Smooth muscle cell (in vitro differentiated cells): ENCODE measurements at regions not wholly inside any gene's neighbourhood (a gene's known extent, or its start where the extent isn't known, plus 50 kb on each side); places are given as distances from the start of the nearest gene placed in this dataset.
"Not testable (repeated sequence)": the region's sequence is repeated elsewhere in the genome, so short reads cannot be mapped to it uniquely, and the experiment has no call there.

ENCODE experiments used
- DNase-seq: peaks from one replicate; lab custom pipeline; 2025; ENCODE audit not compliant: unreplicated experiment; lab: John Stamatoyannopoulos, UW
- H2AFZ ChIP-seq: fragments of 200-600 bp; sonication (generic); 2 replicates; pipeline ENCODE4 v1.6.0; 2016; ENCODE audit warnings: antibody characterized with exemption, low read depth, mild to moderate bottlenecking
- H3F3A ChIP-seq: fragments of 200-600 bp; sonication (generic); 2 replicates; pipeline ENCODE4 v1.6.0; 2017; ENCODE audit warnings: antibody characterized with exemption, low read depth
- H3K27ac ChIP-seq: fragments of 200-600 bp; sonication (generic); 2 replicates; pipeline ENCODE4 v1.5.1; 2016; ENCODE audit warnings: low read depth, mild to moderate bottlenecking
- H3K27me3 ChIP-seq: fragments of 200-600 bp; sonication (generic); 2 replicates; pipeline ENCODE4 v1.6.1; 2016; ENCODE audit warnings: low read depth, mild to moderate bottlenecking
- H3K36me3 ChIP-seq: fragments of 200-600 bp; sonication (generic); 2 replicates; pipeline ENCODE4 v1.5.1; 2016; ENCODE audit warnings: low read depth
- H3K4me1 ChIP-seq: fragments of 200-600 bp; sonication (generic); 2 replicates; pipeline ENCODE4 v1.5.1; 2016; ENCODE audit warnings: low read depth
- H3K4me2 ChIP-seq: fragments of 200-600 bp; sonication (generic); 2 replicates; pipeline ENCODE4 v1.6.0; 2016; ENCODE audit warnings: mild to moderate bottlenecking
- H3K4me3 ChIP-seq: fragments of 200-600 bp; sonication (generic); 2 replicates; pipeline ENCODE4 v1.5.1; 2016; ENCODE audit warnings: mild to moderate bottlenecking
- H3K79me2 ChIP-seq: fragments of 200-600 bp; sonication (generic); 2 replicates; pipeline ENCODE4 v1.6.0; 2016; ENCODE audit warnings: low read depth, mild to moderate bottlenecking
- H3K9ac ChIP-seq: fragments of 200-600 bp; sonication (generic); 2 replicates; pipeline ENCODE4 v1.6.0; 2016; ENCODE audit warnings: low read depth
- H3K9me3 ChIP-seq: fragments of 200-600 bp; sonication (generic); replicated peaks from 2 replicates; pipeline ENCODE4 v1.5.1; 2016; ENCODE audit warnings: low read depth
- H4K20me1 ChIP-seq: fragments of 200-600 bp; sonication (generic); 2 replicates; pipeline ENCODE4 v1.6.0; 2016; ENCODE audit warnings: low read depth
- WGBS: methylation state at CpG from one replicate; pipeline ENCODE4 v1.1.7; 2016; ENCODE audit warnings: low lambda C conversion rate; 5-methylcytosine and 5-hydroxymethylcytosine counted together
- TF ChIP-seq, protein P1 (sequence below): fragments of 200-600 bp; sonication (generic); IDR thresholded peaks from 2 replicates; pipeline ENCODE4 v1.5.1; 2017; ENCODE audit warnings: borderline replicate concordance, mild to moderate bottlenecking, antibody characterized with exemption; ENCODE audit not compliant: insufficient read depth, poor library complexity, severe bottlenecking

- Histone ChIP-seq H3K9ac (no peak overlapping the region), H3K9me3 (no peaks in the 10 kb centered on the region), H3F3A (no peaks in the 10 kb centered on the region), H2AFZ (no peak overlapping the region), H4K20me1 (no peaks in the 10 kb centered on the region), H3K27ac (no peak overlapping the region), H3K36me3 (no peaks in the 10 kb centered on the region), H3K4me2 (no peak overlapping the region), H3K27me3 (peaks cover 6% of the 10 kb centered on the region), H3K4me3 (no peak overlapping the region), H3K4me1 (no peaks in the 10 kb centered on the region), H3K79me2 (no peaks in the 10 kb centered on the region)
- WGBS: 71% methylated on average over 6 of the region's 6 CpGs
- no peak for DNase-seq
- TF ChIP-seq, protein P1, sequence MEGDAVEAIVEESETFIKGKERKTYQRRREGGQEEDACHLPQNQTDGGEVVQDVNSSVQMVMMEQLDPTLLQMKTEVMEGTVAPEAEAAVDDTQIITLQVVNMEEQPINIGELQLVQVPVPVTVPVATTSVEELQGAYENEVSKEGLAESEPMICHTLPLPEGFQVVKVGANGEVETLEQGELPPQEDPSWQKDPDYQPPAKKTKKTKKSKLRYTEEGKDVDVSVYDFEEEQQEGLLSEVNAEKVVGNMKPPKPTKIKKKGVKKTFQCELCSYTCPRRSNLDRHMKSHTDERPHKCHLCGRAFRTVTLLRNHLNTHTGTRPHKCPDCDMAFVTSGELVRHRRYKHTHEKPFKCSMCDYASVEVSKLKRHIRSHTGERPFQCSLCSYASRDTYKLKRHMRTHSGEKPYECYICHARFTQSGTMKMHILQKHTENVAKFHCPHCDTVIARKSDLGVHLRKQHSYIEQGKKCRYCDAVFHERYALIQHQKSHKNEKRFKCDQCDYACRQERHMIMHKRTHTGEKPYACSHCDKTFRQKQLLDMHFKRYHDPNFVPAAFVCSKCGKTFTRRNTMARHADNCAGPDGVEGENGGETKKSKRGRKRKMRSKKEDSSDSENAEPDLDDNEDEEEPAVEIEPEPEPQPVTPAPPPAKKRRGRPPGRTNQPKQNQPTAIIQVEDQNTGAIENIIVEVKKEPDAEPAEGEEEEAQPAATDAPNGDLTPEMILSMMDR: no peak
These were observed 412.7 kb upstream of the TENM3 start for GRCh38 chr4:181830404-181831035.

DNA sequence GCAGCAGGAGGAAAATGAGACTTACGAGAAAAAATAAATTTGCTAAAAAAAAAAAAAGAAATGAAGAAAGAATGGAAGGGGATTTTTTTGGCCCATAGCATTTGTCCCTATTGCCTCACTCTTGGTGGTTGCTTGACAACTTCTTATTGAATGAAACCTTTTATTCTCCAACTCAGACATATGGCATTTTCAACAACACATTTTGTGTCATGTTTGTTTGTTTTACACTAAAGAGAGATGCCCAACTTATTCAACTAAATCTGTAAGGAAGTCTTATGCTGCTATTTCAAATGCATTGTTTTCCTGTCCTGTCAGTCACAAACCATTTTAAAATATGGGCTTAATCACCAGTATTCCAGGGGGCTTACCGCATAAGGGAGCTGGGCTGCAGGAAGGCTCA lies 409.1 kb upstream of the TENM3 start:
- Histone ChIP-seq H3K9ac (no peak overlapping the region), H3K79me2 (no peaks in the 10 kb centered on the region), H3K36me3 (no peaks in the 10 kb centered on the region), H3K4me1 (no peaks in the 10 kb centered on the region), H3K9me3 (no peaks in the 10 kb centered on the region), H3K27me3 (peaks cover 2% of the 10 kb centered on the region), H3K4me2 (no peak overlapping the region), H3F3A (no peaks in the 10 kb centered on the region), H4K20me1 (no peaks in the 10 kb centered on the region), H2AFZ (no peak overlapping the region), H3K27ac (no peak overlapping the region), H3K4me3 (no peak overlapping the region)
- 98% methylated on average over 2 of the region's 2 CpGs for WGBS
- TF ChIP-seq, protein P1: no peak
- no peak for DNase-seq

DNA sequence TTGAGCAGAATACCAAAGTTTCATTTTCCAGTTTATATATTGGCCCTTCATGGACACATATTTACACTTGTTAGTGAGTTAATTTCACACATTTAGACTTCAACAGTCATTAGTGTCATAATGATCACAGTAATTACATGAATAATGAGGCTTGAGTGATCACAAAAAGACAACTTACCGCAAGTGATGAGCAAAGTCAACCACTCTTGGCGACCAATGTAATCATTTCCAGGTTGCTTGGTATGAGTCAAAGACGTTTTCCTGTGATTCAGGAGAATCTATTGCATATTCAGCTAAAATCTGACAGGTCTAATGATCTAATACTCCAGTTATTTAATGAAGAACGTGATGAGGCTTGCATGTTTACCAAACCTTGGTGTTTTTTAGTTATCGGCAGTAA lies 407.9 kb upstream of the TENM3 start:
- Histone ChIP-seq H3K4me1 (no peaks in the 10 kb centered on the region), H4K20me1 (no peaks in the 10 kb centered on the region), H3K4me2 (no peak overlapping the region), H3K27ac (no peak overlapping the region), H3K27me3 (no peaks in the 10 kb centered on the region), H3K4me3 (no peak overlapping the region), H2AFZ (no peak overlapping the region), H3K79me2 (no peaks in the 10 kb centered on the region), H3K9ac (no peak overlapping the region), H3K36me3 (no peaks in the 10 kb centered on the region), H3F3A (no peaks in the 10 kb centered on the region), H3K9me3 (peaks cover 4% of the 10 kb centered on the region)
- no peak for DNase-seq
- WGBS: 89% methylated on average over 5 of the region's 5 CpGs
- TF ChIP-seq, protein P1: no peak

GRCh38 chr4:181838253-181838652 lies 404.9 kb upstream of the TENM3 start:
- H3K4me1 ChIP-seq: no peaks in the 10 kb centered on the region
- H3K4me2 ChIP-seq: no peak overlapping the region
- 96% methylated on average over 3 of the region's 3 CpGs for WGBS

DNA sequence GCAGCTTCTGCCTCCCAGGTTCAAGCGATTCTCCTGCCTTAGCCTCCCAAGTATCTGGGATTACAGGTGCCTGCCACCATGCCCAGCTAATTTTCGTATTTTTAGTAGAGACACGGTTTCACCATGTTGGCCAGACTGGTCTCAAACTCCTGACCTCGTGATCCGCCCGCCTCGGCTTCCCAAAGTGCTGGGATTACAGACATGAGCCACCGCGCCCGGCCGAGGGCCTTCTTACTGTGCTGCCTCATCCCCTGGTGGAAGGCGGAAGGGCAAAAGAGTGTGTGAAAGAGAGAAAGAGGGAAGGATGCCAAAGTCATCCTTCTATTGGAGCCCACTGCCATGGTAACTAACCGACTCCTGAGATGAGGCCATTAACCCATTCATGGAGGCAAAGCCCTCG lies 399.4 kb upstream of the TENM3 start:
- not testable (repeated sequence) for H3F3A ChIP-seq, H3K27me3 ChIP-seq, H2AFZ ChIP-seq, H3K4me2 ChIP-seq, H3K79me2 ChIP-seq, H3K9ac ChIP-seq, H3K9me3 ChIP-seq, H3K4me3 ChIP-seq, DNase-seq, H4K20me1 ChIP-seq, H3K4me1 ChIP-seq, H3K36me3 ChIP-seq, H3K27ac ChIP-seq
- 97% methylated on average over 14 of the region's 14 CpGs for WGBS

More at GRCh38 chr4:181838253-181838652, 404.9 kb upstream of the TENM3 start:
- Histone ChIP-seq H3K79me2 (no peaks in the 10 kb centered on the region), H4K20me1 (no peaks in the 10 kb centered on the region), H3K4me3 (no peak overlapping the region), H3K27me3 (no peaks in the 10 kb centered on the region), H3F3A (no peaks in the 10 kb centered on the region), H2AFZ (no peak overlapping the region), H3K9ac (no peak overlapping the region), H3K36me3 (no peaks in the 10 kb centered on the region), H3K9me3 (peaks cover 4% of the 10 kb centered on the region), H3K27ac (no peak overlapping the region)
- no peak for DNase-seq
- TF ChIP-seq, protein P1: no peak
